Neuronal stem cell (in vitro differentiated cells): ENCODE measurements at regions not wholly inside any gene's neighbourhood (a gene's known extent, or its start where the extent isn't known, plus 50 kb on each side); places are given as distances from the start of the nearest gene placed in this dataset.

Experiments
- DNase-seq: peaks from one replicate; pipeline ENCODE4 v3.0.0-alpha.2; 2013; ENCODE audit warnings: low spot score
- H2AFZ ChIP-seq: one replicate; pipeline ENCODE4 v1.6.1; 2013; ENCODE audit warnings: mild to moderate bottlenecking, low read length, inconsistent platforms
- H2AK5ac ChIP-seq: 2 replicates; pipeline ENCODE4 v1.6.1; 2013; ENCODE audit warnings: low read depth, mild to moderate bottlenecking, inconsistent platforms, low read length, moderate library complexity, mixed read lengths
- H2BK120ac ChIP-seq: 2 replicates; pipeline ENCODE4 v1.6.1; 2013; ENCODE audit warnings: low read depth, mild to moderate bottlenecking, inconsistent platforms, low read length, moderate library complexity, mixed read lengths
- H2BK12ac ChIP-seq: one replicate; pipeline ENCODE4 v1.6.1; 2013; ENCODE audit warnings: low read length, inconsistent platforms
- H2BK15ac ChIP-seq: 2 replicates; pipeline ENCODE4 v1.6.1; 2013; ENCODE audit warnings: mild to moderate bottlenecking, low read length, inconsistent platforms, mixed read lengths
- H2BK5ac ChIP-seq: one replicate; pipeline ENCODE4 v1.6.1; 2013; ENCODE audit warnings: inconsistent platforms, mild to moderate bottlenecking, low read length, moderate library complexity
- H3K14ac ChIP-seq: one replicate; pipeline ENCODE4 v1.6.1; 2013; ENCODE audit warnings: low read length, inconsistent platforms
- H3K18ac ChIP-seq: 2 replicates; pipeline ENCODE4 v1.6.1; 2013; ENCODE audit warnings: low read length, inconsistent platforms
- H3K23ac ChIP-seq: 2 replicates; pipeline ENCODE4 v1.6.1; 2013; ENCODE audit warnings: low read depth, mild to moderate bottlenecking, mixed read lengths, low read length, inconsistent platforms; ENCODE audit not compliant: poor library complexity
- H3K27ac ChIP-seq: replicated peaks from 3 replicates; pipeline ENCODE4 v1.5.1; 2013; ENCODE audit warnings: low read length, inconsistent platforms
- H3K27me3 ChIP-seq, 3 experiments: 2 replicates each; pipeline ENCODE4 v1.6.1; 2013; ENCODE audit warnings: low read length in 3 of 3, mild to moderate bottlenecking in 2 of 3, inconsistent platforms in 1 of 3, low read depth in 1 of 3, mixed read lengths in 1 of 3, moderate library complexity in 1 of 3; ENCODE audit not compliant: control insufficient read depth in 3 of 3, insufficient read depth in 3 of 3
- H3K36me3 ChIP-seq, 2 donors: replicated peaks in 1 of 2; 2 replicates each; pipeline ENCODE4 v1.6.1; 2013; ENCODE audit warnings: low read length in 2 of 2; ENCODE audit not compliant: control insufficient read depth in 2 of 2, insufficient read depth in 2 of 2
- H3K4ac ChIP-seq: 2 replicates; pipeline ENCODE4 v1.6.1; 2013; ENCODE audit warnings: inconsistent platforms, mild to moderate bottlenecking, low read length, moderate library complexity
- H3K4me1 ChIP-seq, 2 donors: 1 replicate in 1 of 2; 2 replicates in 1 of 2; pipeline ENCODE4 v1.6.1; 2013; ENCODE audit warnings: low read length in 2 of 2, low read depth in 1 of 2; ENCODE audit not compliant: control insufficient read depth in 2 of 2, insufficient read depth in 1 of 2
- H3K4me2 ChIP-seq: one replicate; pipeline ENCODE4 v1.6.1; 2013; ENCODE audit warnings: mild to moderate bottlenecking, low read length, inconsistent platforms; ENCODE audit not compliant: insufficient read depth, poor library complexity, severe bottlenecking
- H3K4me3 ChIP-seq, 2 donors: 2 replicates each; pipeline ENCODE4 v1.5.1; 2013; ENCODE audit warnings: low read length in 2 of 2, mild to moderate bottlenecking in 2 of 2, inconsistent platforms in 1 of 2, moderate library complexity in 1 of 2
- H3K79me1 ChIP-seq: one replicate; pipeline ENCODE4 v1.6.1; 2013; ENCODE audit warnings: low read depth, mild to moderate bottlenecking, inconsistent platforms, low read length, moderate library complexity
- H3K9ac ChIP-seq: one replicate; pipeline ENCODE4 v1.6.1; 2013; ENCODE audit warnings: mild to moderate bottlenecking, low read depth, low read length, inconsistent platforms; ENCODE audit not compliant: poor library complexity
- H3K9me3 ChIP-seq, 2 donors: replicated peaks in 1 of 2; 2 replicates each; pipeline versions ENCODE3 to v1.6.1; 2013; ENCODE audit warnings: low read length in 2 of 2, mild to moderate bottlenecking in 2 of 2, inconsistent platforms in 1 of 2, low read depth in 1 of 2, mixed read lengths in 1 of 2, moderate library complexity in 1 of 2; ENCODE audit not compliant: control insufficient read depth in 2 of 2, insufficient read depth in 1 of 2
- H4K8ac ChIP-seq: one replicate; pipeline ENCODE4 v1.6.1; 2013; ENCODE audit warnings: low read depth, mild to moderate bottlenecking, inconsistent platforms, low read length, moderate library complexity
- H4K91ac ChIP-seq: one replicate; pipeline ENCODE4 v1.6.1; 2013; ENCODE audit warnings: low read length, low read depth, mild to moderate bottlenecking, inconsistent platforms; ENCODE audit not compliant: poor library complexity
- WGBS, 2 donors: extraction: QIAGEN DNeasy Blood & Tissue Kit; methylation state at CpG; one replicate each; pipeline ENCODE4 v1.1.7; 2013; ENCODE audit warnings: missing lambda C conversion rate in 2 of 2, mixed read lengths in 1 of 2; ENCODE audit not compliant: insufficient read length in 2 of 2, insufficient replicate concordance in 1 of 2; ENCODE audit errors: extremely low coverage in 2 of 2; 5-methylcytosine and 5-hydroxymethylcytosine counted together

DNA sequence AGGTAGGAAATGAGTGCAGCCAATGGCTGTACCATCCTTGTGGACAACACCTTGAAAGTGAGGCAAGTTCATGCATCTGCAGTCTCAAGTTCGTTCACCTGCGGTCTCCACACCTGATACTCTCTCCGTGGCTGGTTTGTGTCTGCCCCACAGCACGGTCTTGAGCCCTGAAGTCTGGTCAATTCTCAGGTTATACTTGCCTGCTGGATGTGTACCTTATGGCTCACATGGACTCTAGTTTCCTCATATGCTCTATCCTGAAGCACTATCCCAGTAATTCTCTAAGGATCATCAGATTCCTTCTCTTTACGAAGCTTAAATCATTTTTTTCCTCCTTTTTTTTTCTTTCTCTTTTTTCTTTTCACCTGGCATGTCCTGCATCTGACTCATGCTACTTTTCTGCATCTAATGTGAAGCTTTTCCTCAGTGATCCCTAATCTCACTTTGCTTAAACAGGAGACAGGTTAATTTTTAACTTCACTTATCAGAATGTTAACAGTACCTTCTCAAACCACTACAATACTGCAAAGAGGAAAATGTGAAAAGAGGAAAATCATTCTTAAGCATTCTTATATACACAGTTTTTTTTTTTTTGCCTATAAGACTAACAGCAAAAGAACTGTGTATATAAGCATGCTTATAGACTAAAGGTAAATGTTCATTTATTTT is 511.2 kb downstream of the SOX11 start:
- H2BK120ac ChIP-seq: no peak overlapping the region
- no peak overlapping the region for H4K8ac ChIP-seq

DNA sequence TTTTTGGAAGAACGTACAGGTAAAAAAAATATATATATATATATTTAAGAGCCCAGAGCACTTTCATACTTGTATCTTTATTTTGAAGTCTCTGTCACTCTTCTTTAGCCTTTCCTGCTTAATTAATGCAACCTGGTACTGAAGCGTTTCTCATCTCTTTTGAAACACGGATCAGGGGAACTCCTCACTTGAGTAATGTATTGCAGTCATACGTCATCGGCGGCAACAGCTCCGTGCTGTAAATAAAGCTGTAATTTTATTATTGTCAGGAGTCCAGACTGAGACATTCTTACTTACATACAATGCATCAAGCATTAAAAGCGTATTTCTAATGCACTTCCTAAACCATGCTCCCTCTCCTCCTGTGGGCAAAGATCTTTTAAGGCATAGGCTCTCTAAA is 514.7 kb downstream of the SOX11 start:
- Histone ChIP-seq H3K4me1 (no peaks in the 10 kb centered on the region), H3K79me1 (no peaks in the 10 kb centered on the region), H2BK120ac (no peak overlapping the region), H3K14ac (no peak overlapping the region), H2AK5ac (no peak overlapping the region), H3K27ac (no peak overlapping the region), H2BK12ac (no peak overlapping the region), H2BK5ac (no peak overlapping the region), H2BK15ac (no peak overlapping the region), H3K27me3 (no peaks in the 10 kb centered on the region), H3K36me3 (no peaks in the 10 kb centered on the region), H2AFZ (no peak overlapping the region), H3K23ac (no peak overlapping the region), H3K9me3 (peaks cover 0 to 2% of the 10 kb centered on the region in 2 donors), H3K4me2 (no peak overlapping the region), H3K18ac (no peak overlapping the region), H3K4me3 (no peak overlapping the region), H4K8ac (no peak overlapping the region), H3K9ac (no peak overlapping the region), H4K91ac (no peak overlapping the region), H3K4ac (no peak overlapping the region)
- DNase-seq: no peak
- WGBS, 2 donors: no CpG with 5 or more reads among the region's 8 CpGs

More for the DNA sequence above, 511.2 kb downstream of the SOX11 start:
- Histone ChIP-seq H3K27ac (no peak overlapping the region), H2BK12ac (no peak overlapping the region), H3K9ac (no peak overlapping the region), H3K4me3 (no peak overlapping the region), H2AK5ac (no peak overlapping the region), H2AFZ (no peak overlapping the region), H3K4me1 (no peaks in the 10 kb centered on the region), H3K4ac (no peak overlapping the region), H3K9me3 (peaks cover 3 to 15% of the 10 kb centered on the region in 2 donors), H3K4me2 (no peak overlapping the region), H4K91ac (no peak overlapping the region), H3K14ac (no peak overlapping the region), H3K18ac (no peak overlapping the region), H3K79me1 (no peaks in the 10 kb centered on the region), H3K36me3 (no peaks in the 10 kb centered on the region), H2BK15ac (no peak overlapping the region), H3K27me3 (no peaks in the 10 kb centered on the region), H2BK5ac (no peak overlapping the region), H3K23ac (no peak overlapping the region)
- DNase-seq: no peak
- WGBS, 2 donors: no CpG with 5 or more reads among the region's 5 CpGs

- Histone ChIP-seq H2AFZ (no peak overlapping the region), H3K27ac (no peak overlapping the region), H3K9ac (no peak overlapping the region), H2BK5ac (no peak overlapping the region), H3K23ac (no peak overlapping the region), H2AK5ac (no peak overlapping the region), H3K18ac (no peak overlapping the region), H2BK120ac (no peak overlapping the region), H3K4me3 (no peak overlapping the region), H3K36me3 (no peaks in the 10 kb centered on the region), H3K14ac (no peak overlapping the region), H3K9me3 (peaks cover 0 to 7% of the 10 kb centered on the region in 2 donors), H3K79me1 (no peaks in the 10 kb centered on the region), H4K91ac (no peak overlapping the region), H4K8ac (no peak overlapping the region), H2BK12ac (no peak overlapping the region), H3K27me3 (no peaks in the 10 kb centered on the region), H3K4me2 (no peak overlapping the region), H2BK15ac (no peak overlapping the region), H3K4ac (no peak overlapping the region), H3K4me1 (peaks cover 0 to 2% of the 10 kb centered on the region in 2 donors)
- DNase-seq: no peak
- no CpG with 5 or more reads among the region's 1 CpG for WGBS, 2 donors
Observed at GRCh38 chr2:6211236-6211635, 519.1 kb downstream of the SOX11 start.

DNA sequence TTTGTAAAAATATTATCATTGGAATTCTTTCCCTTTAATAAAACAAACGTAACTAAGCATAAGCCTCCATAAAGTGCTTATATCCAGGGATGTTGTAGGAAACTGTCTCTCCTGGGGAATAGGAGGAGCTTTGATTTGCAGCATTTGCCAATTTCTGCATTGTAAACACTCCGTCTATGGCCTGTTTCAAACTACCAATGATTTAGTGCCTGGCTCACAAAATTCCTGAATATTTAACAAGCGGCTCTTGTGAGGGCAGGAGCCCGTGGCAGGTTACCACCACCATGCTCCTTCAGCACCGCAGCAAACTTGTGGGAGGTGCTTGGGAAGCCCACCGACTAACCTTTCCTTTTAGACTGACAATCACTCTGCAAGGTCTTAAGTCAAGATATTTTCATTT is 520.3 kb downstream of the SOX11 start:
- no peak overlapping the region for H2BK12ac ChIP-seq
- peaks cover 0 to 5% of the 10 kb centered on the region in 2 donors for H3K9me3 ChIP-seq
- H3K4me2 ChIP-seq: no peak overlapping the region
- no peaks in the 10 kb centered on the region for H3K27me3 ChIP-seq
- no peak overlapping the region for H3K4ac ChIP-seq
- H3K4me3 ChIP-seq: no peak overlapping the region
- no peaks in the 10 kb centered on the region for H3K79me1 ChIP-seq
- H3K4me1 ChIP-seq: peaks cover 0 to 2% of the 10 kb centered on the region in 2 donors
- DNase-seq: no peak
- no peak overlapping the region for H2BK120ac ChIP-seq
- H4K8ac ChIP-seq: no peak overlapping the region
- H2AFZ ChIP-seq: no peak overlapping the region
- no peak overlapping the region for H3K14ac ChIP-seq
- H2AK5ac ChIP-seq: no peak overlapping the region
- no peak overlapping the region for H3K9ac ChIP-seq
- H3K23ac ChIP-seq: no peak overlapping the region
- H2BK15ac ChIP-seq: no peak overlapping the region
- no peak overlapping the region for H3K27ac ChIP-seq
- H3K18ac ChIP-seq: no peak overlapping the region
- WGBS, 2 donors: no CpG with 5 or more reads among the region's 6 CpGs
- no peak overlapping the region for H4K91ac ChIP-seq
- no peak overlapping the region for H2BK5ac ChIP-seq
- no peaks in the 10 kb centered on the region for H3K36me3 ChIP-seq
